ENCODE measurements at regions not wholly inside any gene's neighbourhood (a gene's known extent, or its start where the extent isn't known, plus 50 kb on each side); places are given as distances from the start of the nearest gene placed in this dataset.

GRCh38 chr18:60663060-60663989, 290.8 kb upstream of the MC4R start:
- no peak for DNase-seq (ENCODE audit: low spot score)

- DNase-seq (ENCODE audit: low spot score), result no peak
Measured at GRCh38 chr18:60664736-60665135, 292.2 kb upstream of the MC4R start.

GRCh38 chr18:60667016-60667415, 294.4 kb upstream of the MC4R start:
- DNase-seq (ENCODE audit: low spot score), result no peak

- DNase-seq (ENCODE audit: low spot score), result no peak
Measured at GRCh38 chr18:60668583-60668982, 296.0 kb upstream of the MC4R start.

GRCh38 chr18:60669938-60670337, 297.4 kb upstream of the MC4R start:
- no peak for DNase-seq (ENCODE audit: low spot score)

GRCh38 chr18:60671021-60671420, 298.4 kb upstream of the MC4R start:
- no peak for DNase-seq (ENCODE audit: low spot score)

GRCh38 chr18:60675126-60675525, 302.6 kb upstream of the MC4R start:
- no peak for DNase-seq (ENCODE audit: low spot score)

GRCh38 chr18:60675801-60676200, 303.2 kb upstream of the MC4R start:
- DNase-seq (ENCODE audit: low spot score), result no peak

GRCh38 chr18:60676815-60677214, 304.2 kb upstream of the MC4R start:
- no peak for DNase-seq (ENCODE audit: low spot score)

- no peak for DNase-seq (ENCODE audit: low spot score)
Measured at GRCh38 chr18:60684843-60685513, 312.4 kb upstream of the MC4R start.

- DNase-seq (ENCODE audit: low spot score), result no peak
Measured at GRCh38 chr18:60686142-60686541, 313.6 kb upstream of the MC4R start.

- no peak for DNase-seq (ENCODE audit: low spot score)
Measured at GRCh38 chr18:60691061-60691460, 318.5 kb upstream of the MC4R start.

GRCh38 chr18:60693426-60693825, 320.9 kb upstream of the MC4R start:
- DNase-seq (ENCODE audit: low spot score), result no peak

GRCh38 chr18:60698901-60699300, 326.3 kb upstream of the MC4R start:
- no peak for DNase-seq (ENCODE audit: low spot score)

- no peak for DNase-seq (ENCODE audit: low spot score)
Measured at GRCh38 chr18:60722742-60723141, 350.2 kb upstream of the MC4R start.

GRCh38 chr18:60732143-60732542, 359.6 kb upstream of the MC4R start:
- no peak for DNase-seq (ENCODE audit: low spot score)

- DNase-seq (ENCODE audit: low spot score), result no peak
Measured at GRCh38 chr18:60739212-60739611, 366.6 kb upstream of the MC4R start.

GRCh38 chr18:60740313-60740712, 367.7 kb upstream of the MC4R start:
- no peak for DNase-seq (ENCODE audit: low spot score)

- DNase-seq (ENCODE audit: low spot score), result no peak
Measured at GRCh38 chr18:60746491-60746890, 373.9 kb upstream of the MC4R start.

GRCh38 chr18:60746919-60747318, 374.3 kb upstream of the MC4R start:
- DNase-seq (ENCODE audit: low spot score), result no peak

- DNase-seq (ENCODE audit: low spot score), result no peak
Measured at GRCh38 chr18:60753753-60754152, 381.2 kb upstream of the MC4R start.

GRCh38 chr18:60754413-60755009, 381.9 kb upstream of the MC4R start:
- no peak for DNase-seq (ENCODE audit: low spot score)

- DNase-seq (ENCODE audit: low spot score), result no peak
Measured at GRCh38 chr18:60755134-60755533, 382.6 kb upstream of the MC4R start.

Data from CD4-positive, alpha-beta T cell treated with Interleukin-2 at 100 ng/mL for 4 hours (primary cell).